A549 (cell line): ENCODE measurements at regions not wholly inside any gene's neighbourhood (a gene's known extent, or its start where the extent isn't known, plus 50 kb on each side); places are given as distances from the start of the nearest gene placed in this dataset.

Experiments
- ATAC-seq, 2 experiments: fragments of 200-7000 bp in 1 of 2; fragments of >200 bp in 1 of 2; cut with Nextera tagmentation in 1 of 2; cut with Tn5 transposase in 1 of 2; 3 replicates each; pipeline versions ENCODE4 v1.8.0 to v1.9.1; 2018 to 2020; ENCODE audit warnings: mild to moderate bottlenecking in 1 of 2, moderate library complexity in 1 of 2
- CTCF ChIA-PET: fragments of 300-600 bp; sonication (Branson Sonifier 250); formaldehyde crosslinking; extraction: SDS; loops from one replicate; lab custom pipeline; 2021; ENCODE audit warnings: antibody characterized with exemption, inconsistent platforms; lab: Yijun Ruan, JAX
- POLR2A ChIA-PET: fragments of 350-600 bp; formaldehyde crosslinking; extraction: SDS; loops from one replicate; lab custom pipeline; 2021; ENCODE audit warnings: antibody characterized with exemption, inconsistent platforms; lab: Yijun Ruan, JAX
- DNase-seq, 2 experiments: peaks; one replicate each; pipeline versions ENCODE4 v3.0.0 to v3.0.0-alpha.2; 2011 to 2016; ENCODE audit warnings: low read depth in 1 of 2, low spot score in 1 of 2
- FAIRE-seq: peaks from 2 replicates; lab custom pipeline; 2011; peaks lifted over from hg19 to GRCh38; lab: Jason Lieb, UNC
- H3K27ac ChIP-seq, 2 experiments: fragments of >200 bp; sonication (Bioruptor Twin); formaldehyde crosslinking; 3 replicates each; pipeline ENCODE4 v1.5.1; 2016 to 2017
- H3K4me1 ChIP-seq: fragments of >200 bp; sonication (Bioruptor Twin); formaldehyde crosslinking; 3 replicates; pipeline ENCODE4 v1.6.1; 2016
- H3K4me2 ChIP-seq: fragments of >200 bp; sonication (Bioruptor Twin); formaldehyde crosslinking; 3 replicates; pipeline ENCODE4 v1.6.1; 2016
- H3K4me3 ChIP-seq: fragments of >200 bp; sonication (Bioruptor Twin); formaldehyde crosslinking; 3 replicates; pipeline ENCODE4 v1.5.1; 2016
- H3K9me3 ChIP-seq: fragments of >200 bp; sonication (Bioruptor Twin); formaldehyde crosslinking; 3 replicates; pipeline ENCODE4 v1.6.1; 2016
- ATOH8 ChIP-seq: fragments of 250-450 bp; sonication (Bioruptor Pico); IDR thresholded peaks from 2 replicates; pipeline ENCODE4 v1.5.0; 2020; ENCODE audit warnings: low read depth, mild to moderate bottlenecking, moderate library complexity
- CBX8 ChIP-seq: fragments of 200-600 bp; sonication (generic); IDR thresholded peaks from 2 replicates; pipeline ENCODE4 v1.6.1; 2016
- CEBPB ChIP-seq, 2 experiments: fragments of >200 bp in 1 of 2; sonication (Bioruptor Twin) in 1 of 2; formaldehyde crosslinking in 1 of 2; IDR thresholded peaks; 2 replicates each; pipeline ENCODE4 v1.6.1; 2012 to 2016
- E2F6 ChIP-seq: IDR thresholded peaks from 2 replicates; pipeline ENCODE4 v1.6.1; 2012; ENCODE audit warnings: low read depth, borderline replicate concordance
- EHMT2 ChIP-seq: fragments of 200-600 bp; sonication (generic); IDR thresholded peaks from 2 replicates; pipeline ENCODE4 v1.6.1; 2016; ENCODE audit warnings: antibody characterized with exemption, low read depth, mild to moderate bottlenecking, moderate library complexity
- EP300 ChIP-seq, 2 experiments: fragments of >200 bp; sonication (Bioruptor Twin); formaldehyde crosslinking; IDR thresholded peaks; 2 replicates in 1 of 2; 3 replicates in 1 of 2; pipeline ENCODE4 v1.6.1; 2016 to 2017
- HEYL ChIP-seq: fragments of 250-450 bp; sonication (Bioruptor Pico); IDR thresholded peaks from 2 replicates; pipeline ENCODE4 v1.8.0; 2021; ENCODE audit warnings: mild to moderate bottlenecking, moderate library complexity
- HOXA7 ChIP-seq: fragments of 250-450 bp; sonication (Bioruptor Pico); IDR thresholded peaks from 2 replicates; pipeline ENCODE4 v1.5.0; 2020; ENCODE audit warnings: mild to moderate bottlenecking, moderate library complexity
- JUN ChIP-seq, 2 experiments: fragments of >200 bp; sonication (Bioruptor Twin); formaldehyde crosslinking; IDR thresholded peaks; 2 replicates in 1 of 2; 3 replicates in 1 of 2; pipeline ENCODE4 v1.6.1; 2016 to 2017
- MAFK ChIP-seq: fragments of 450-650 bp; IDR thresholded peaks from 2 replicates; pipeline ENCODE4 v1.6.1; 2014; ENCODE audit not compliant: partially characterized antibody
- MAZ ChIP-seq: fragments of 150-350 bp; IDR thresholded peaks from 2 replicates; pipeline ENCODE4 v1.6.1; 2014; ENCODE audit warnings: antibody characterized with exemption, low read depth, low read length, borderline replicate concordance
- MYC ChIP-seq: IDR thresholded peaks from 2 replicates; pipeline ENCODE4 v1.6.1; 2012; ENCODE audit warnings: mild to moderate bottlenecking, inconsistent platforms, low read length, improper control_type of control experiment, borderline replicate concordance
- NFE2L2 ChIP-seq: fragments of 150-350 bp; conservative IDR thresholded peaks from 2 replicates; pipeline ENCODE4 v1.6.1; 2014; ENCODE audit warnings: low read length
- NR3C1 ChIP-seq: fragments of >200 bp; sonication (Bioruptor Twin); formaldehyde crosslinking; IDR thresholded peaks from 3 replicates; pipeline ENCODE4 v1.6.1; 2017
- PHF8 ChIP-seq: fragments of 200-600 bp; sonication (generic); IDR thresholded peaks from 2 replicates; pipeline ENCODE4 v1.6.1; 2016; ENCODE audit warnings: low read depth, mild to moderate bottlenecking, antibody characterized with exemption, moderate library complexity, borderline replicate concordance
- REST ChIP-seq: fragments of 200-600 bp; sonication (generic); IDR thresholded peaks from 2 replicates; pipeline ENCODE4 v1.6.1; 2016; ENCODE audit warnings: antibody characterized with exemption, mild to moderate bottlenecking, moderate library complexity
- SREBF2 ChIP-seq: fragments of 450-650 bp; IDR thresholded peaks from 2 replicates; pipeline ENCODE4 v1.6.1; 2014; ENCODE audit warnings: mild to moderate bottlenecking, moderate library complexity
- ZC3H11A ChIP-seq: fragments of 450-650 bp; IDR thresholded peaks from 2 replicates; pipeline ENCODE4 v1.6.1; 2014; ENCODE audit warnings: antibody characterized with exemption, mild to moderate bottlenecking
- ZNF302 ChIP-seq: fragments of 250-450 bp; sonication (Bioruptor Pico); IDR thresholded peaks from 2 replicates; pipeline ENCODE4 v1.9.0; 2021; ENCODE audit warnings: inconsistent platforms, mild to moderate bottlenecking, moderate library complexity
- ZSCAN20 ChIP-seq: fragments of 250-450 bp; sonication (Bioruptor Pico); IDR thresholded peaks from 2 replicates; pipeline ENCODE4 v1.8.0; 2022; ENCODE audit warnings: mild to moderate bottlenecking, moderate library complexity
- WGBS: methylation state at CpG from one replicate; pipeline ENCODE4 v1.1.6; 2017; ENCODE audit errors: missing lambda C conversion rate; 5-methylcytosine and 5-hydroxymethylcytosine counted together
- TF ChIP-seq, protein P1 (sequence below): fragments of >200 bp; sonication (Bioruptor Twin); formaldehyde crosslinking; IDR thresholded peaks from 2 replicates; pipeline ENCODE4 v1.6.1; 2016

- 65% methylated on average over 6 of the region's 6 CpGs for WGBS
- ChIA-PET CTCF (no interaction called here), POLR2A (no interaction called here)
- no peaks in the 10 kb centered on the region for H3K4me1 ChIP-seq
- FAIRE-seq: no peak
- TF ChIP-seq NR3C1 (no peak), JUN (IDR thresholded peaks at IDR 0.05) (no peak), HOXA7 (CRISPR knock-in tag) (no peak), MAZ (no peak), MYC (no peak)
- H3K4me2 ChIP-seq: no peak overlapping the region
- no peaks in the 10 kb centered on the region for H3K9me3 ChIP-seq
- no peak for ATAC-seq
- no peak overlapping the region for H3K4me3 ChIP-seq
- no peak for DNase-seq
- H3K27ac ChIP-seq: no peak overlapping the region
Measured at GRCh38 chr22:48697694-48698276, 1129.9 kb downstream of the BRD1 start.

DNA sequence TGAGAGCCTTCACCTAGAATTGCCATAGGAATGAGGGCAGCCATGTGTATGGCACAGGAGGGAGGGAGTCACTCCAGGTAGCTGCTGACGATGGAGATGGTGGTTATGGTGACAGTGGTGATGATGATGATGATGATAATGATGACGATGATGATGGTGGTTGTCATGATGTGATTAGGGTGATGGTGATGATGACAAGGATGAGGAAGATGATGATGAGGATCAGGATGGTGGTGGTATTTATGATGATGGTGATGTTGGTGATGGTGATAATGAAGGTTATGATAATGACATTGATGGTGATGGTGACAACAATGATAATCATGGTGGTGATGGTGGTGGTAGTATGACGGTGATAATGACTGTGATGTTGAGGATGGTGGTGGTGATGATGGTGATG, 1130.5 kb downstream of the BRD1 start:
- H3K4me3 ChIP-seq: no peak overlapping the region
- ChIA-PET POLR2A (no interaction called here), CTCF (no interaction called here)
- no peak for TF ChIP-seq ZSCAN20 (CRISPR knock-in tag)
- TF ChIP-seq NR3C1: no peak
- TF ChIP-seq E2F6: no peak
- TF ChIP-seq CBX8: no peak
- TF ChIP-seq CEBPB (IDR thresholded peaks at IDR 0.05): no peak
- no peak for TF ChIP-seq JUN (IDR thresholded peaks at IDR 0.05)
- TF ChIP-seq ZNF302 (CRISPR knock-in tag): no peak
- TF ChIP-seq ATOH8 (CRISPR knock-in tag): no peak
- TF ChIP-seq ZC3H11A: no peak
- TF ChIP-seq PHF8: no peak
- TF ChIP-seq EP300 (IDR thresholded peaks at IDR 0.05): no peak
- no peak for TF ChIP-seq NFE2L2
- no peak for TF ChIP-seq EHMT2
- no peak for TF ChIP-seq HEYL (CRISPR knock-in tag)
- TF ChIP-seq, protein P1, sequence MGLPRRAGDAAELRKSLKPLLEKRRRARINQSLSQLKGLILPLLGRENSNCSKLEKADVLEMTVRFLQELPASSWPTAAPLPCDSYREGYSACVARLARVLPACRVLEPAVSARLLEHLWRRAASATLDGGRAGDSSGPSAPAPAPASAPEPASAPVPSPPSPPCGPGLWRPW: no peak
- TF ChIP-seq MAFK: no peak
- no peak overlapping the region for H3K4me2 ChIP-seq
- no peak overlapping the region for H3K27ac ChIP-seq
- ATAC-seq (no peak), FAIRE-seq (no peak), DNase-seq (no peak)
- H3K4me1 ChIP-seq: no peaks in the 10 kb centered on the region
- 47% methylated on average over 3 of the region's 3 CpGs for WGBS
- no peaks in the 10 kb centered on the region for H3K9me3 ChIP-seq

DNA sequence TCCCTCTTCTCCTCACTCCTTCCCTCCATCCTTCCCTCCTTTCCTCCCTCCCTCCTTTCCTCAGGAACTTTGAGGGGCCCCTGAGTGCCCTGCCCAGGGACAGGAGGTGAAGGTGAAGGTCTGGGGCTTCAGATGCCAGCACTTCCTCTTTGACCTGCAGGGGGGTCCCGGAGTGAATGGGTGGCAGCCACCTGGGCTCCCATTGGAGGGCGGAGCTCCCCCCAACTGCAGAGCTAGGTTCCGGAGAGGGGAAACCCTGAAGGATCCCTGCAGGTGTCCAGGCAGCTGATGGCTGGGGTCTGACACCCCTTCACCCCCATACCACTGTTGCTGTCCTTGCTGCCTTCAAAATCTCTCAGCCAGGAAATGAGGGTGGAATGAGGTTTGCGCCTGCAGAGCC, 1131.3 kb downstream of the BRD1 start:
- FAIRE-seq: no peak
- POLR2A ChIA-PET: no interaction called here
- TF ChIP-seq SREBF2: no peak
- TF ChIP-seq EP300 (IDR thresholded peaks at IDR 0.05): no peak
- TF ChIP-seq JUN (IDR thresholded peaks at IDR 0.05): no peak
- TF ChIP-seq HEYL (CRISPR knock-in tag): no peak
- TF ChIP-seq REST: no peak
- no peak overlapping the region for H3K4me2 ChIP-seq
- DNase-seq: no peak
- no peaks in the 10 kb centered on the region for H3K9me3 ChIP-seq
- no peak for ATAC-seq
- 57% methylated on average over 1 of the region's 4 CpGs for WGBS
- no peak overlapping the region for H3K4me3 ChIP-seq
- no peak overlapping the region for H3K27ac ChIP-seq
- CTCF ChIA-PET: no interaction called here
- H3K4me1 ChIP-seq: no peaks in the 10 kb centered on the region
